HepG2 (cell line): ENCODE measurements at regions not wholly inside any gene's neighbourhood (a gene's known extent, or its start where the extent isn't known, plus 50 kb on each side); places are given as distances from the start of the nearest gene placed in this dataset.

ENCODE experiments used
- FOXP1 ChIP-seq, 2 experiments: fragments of 450-650 bp in 1 of 2; IDR thresholded peaks; 2 replicates each; pipeline ENCODE4 v1.6.1; 2017 to 2018; ENCODE audit warnings: antibody characterized with exemption in 1 of 2
- HHEX ChIP-seq: IDR thresholded peaks from 2 replicates; pipeline ENCODE4 v1.6.1; 2016; ENCODE audit warnings: control low read depth
- ISL2 ChIP-seq: sonication (generic); formaldehyde crosslinking; IDR thresholded peaks from 2 replicates; pipeline ENCODE4 v1.5.0; 2020; ENCODE audit warnings: missing genetic modification reagents
- MIER3 ChIP-seq: IDR thresholded peaks from 2 replicates; pipeline ENCODE4 v1.6.1; 2016; ENCODE audit warnings: missing compliant biosample characterization, borderline replicate concordance
- MIXL1 ChIP-seq: IDR thresholded peaks from 2 replicates; pipeline ENCODE4 v1.6.1; 2016
- POGZ ChIP-seq: sonication (generic); formaldehyde crosslinking; IDR thresholded peaks from 2 replicates; pipeline ENCODE4 v1.4.0; 2020; ENCODE audit warnings: mild to moderate bottlenecking, missing genetic modification reagents
- SOX6 ChIP-seq, 2 experiments: fragments of 450-650 bp in 1 of 2; sonication (generic) in 1 of 2; formaldehyde crosslinking in 1 of 2; IDR thresholded peaks; 2 replicates each; pipeline versions ENCODE4 v1.4.0 to v1.6.1; 2017 to 2020; ENCODE audit warnings: antibody characterized with exemption in 1 of 2, mild to moderate bottlenecking in 1 of 2, missing genetic modification reagents in 1 of 2
- TCF7 ChIP-seq: sonication (generic); IDR thresholded peaks from 2 replicates; pipeline ENCODE4 v1.6.1; 2016; ENCODE audit warnings: antibody characterized with exemption, low read depth
- ZFP36L1 ChIP-seq: sonication (generic); formaldehyde crosslinking; IDR thresholded peaks from 2 replicates; pipeline ENCODE4 v1.8.0; 2022; ENCODE audit warnings: mild to moderate bottlenecking, missing genetic modification reagents, moderate library complexity
- ZMAT3 ChIP-seq: sonication (generic); formaldehyde crosslinking; conservative IDR thresholded peaks from 2 replicates; pipeline ENCODE4 v1.7.0; 2021; ENCODE audit warnings: missing genetic modification reagents
- ZMYM4 ChIP-seq: sonication (generic); formaldehyde crosslinking; IDR thresholded peaks from 2 replicates; pipeline ENCODE4 v1.8.1; 2023; ENCODE audit warnings: mild to moderate bottlenecking, missing genetic modification reagents
- ZNF180 ChIP-seq: sonication (generic); formaldehyde crosslinking; IDR thresholded peaks from 2 replicates; pipeline ENCODE4 v1.4.0; 2020; ENCODE audit warnings: low read depth, missing genetic modification reagents, borderline replicate concordance
- ZNF256 ChIP-seq: sonication (generic); formaldehyde crosslinking; conservative IDR thresholded peaks from 2 replicates; pipeline ENCODE4 v1.4.0; 2020; ENCODE audit warnings: missing genetic modification reagents
- ZNF790 ChIP-seq: sonication (generic); formaldehyde crosslinking; IDR thresholded peaks from 2 replicates; pipeline ENCODE4 v1.8.0; 2022; ENCODE audit warnings: missing genetic modification reagents, mild to moderate bottlenecking, borderline replicate concordance
- TF ChIP-seq, protein P1 (sequence below): sonication (generic); formaldehyde crosslinking; IDR thresholded peaks from 2 replicates; pipeline ENCODE4 v1.4.0; 2020; ENCODE audit warnings: missing genetic modification reagents, borderline replicate concordance
- TF ChIP-seq, protein P2 (sequence below): IDR thresholded peaks from 2 replicates; pipeline ENCODE4 v1.6.1; 2016; ENCODE audit warnings: low read depth, missing genetic modification reagents, missing compliant biosample characterization
- TF ChIP-seq, protein P3 (sequence below): sonication (generic); formaldehyde crosslinking; IDR thresholded peaks from 2 replicates; pipeline ENCODE4 v1.9.0; 2022; ENCODE audit warnings: missing genetic modification reagents, mild to moderate bottlenecking, borderline replicate concordance
- TF ChIP-seq, protein P4 (sequence below): IDR thresholded peaks from 2 replicates; pipeline ENCODE4 v1.6.1; 2016; ENCODE audit warnings: low read depth

DNA sequence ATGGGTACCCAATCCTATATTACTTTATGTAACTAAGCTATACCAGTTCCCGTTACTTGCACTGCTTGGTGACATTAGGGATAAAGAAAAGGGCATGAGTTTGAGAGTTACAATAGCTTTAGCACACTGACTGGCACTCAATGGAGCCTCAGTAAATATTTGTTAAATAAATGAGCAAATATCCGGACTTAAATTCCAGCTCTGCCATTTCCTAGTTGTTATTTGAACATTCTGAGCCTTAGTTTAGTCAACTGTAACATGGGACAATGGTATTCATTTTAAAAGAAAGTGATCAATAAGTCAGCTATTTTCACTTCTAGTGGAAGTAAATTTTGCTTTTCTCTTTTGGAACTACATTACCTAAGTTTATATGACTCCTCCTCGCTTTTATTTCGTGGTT lies 198.7 kb downstream of the ZC3H11B start (continued):
- TF ChIP-seq, protein P1, sequence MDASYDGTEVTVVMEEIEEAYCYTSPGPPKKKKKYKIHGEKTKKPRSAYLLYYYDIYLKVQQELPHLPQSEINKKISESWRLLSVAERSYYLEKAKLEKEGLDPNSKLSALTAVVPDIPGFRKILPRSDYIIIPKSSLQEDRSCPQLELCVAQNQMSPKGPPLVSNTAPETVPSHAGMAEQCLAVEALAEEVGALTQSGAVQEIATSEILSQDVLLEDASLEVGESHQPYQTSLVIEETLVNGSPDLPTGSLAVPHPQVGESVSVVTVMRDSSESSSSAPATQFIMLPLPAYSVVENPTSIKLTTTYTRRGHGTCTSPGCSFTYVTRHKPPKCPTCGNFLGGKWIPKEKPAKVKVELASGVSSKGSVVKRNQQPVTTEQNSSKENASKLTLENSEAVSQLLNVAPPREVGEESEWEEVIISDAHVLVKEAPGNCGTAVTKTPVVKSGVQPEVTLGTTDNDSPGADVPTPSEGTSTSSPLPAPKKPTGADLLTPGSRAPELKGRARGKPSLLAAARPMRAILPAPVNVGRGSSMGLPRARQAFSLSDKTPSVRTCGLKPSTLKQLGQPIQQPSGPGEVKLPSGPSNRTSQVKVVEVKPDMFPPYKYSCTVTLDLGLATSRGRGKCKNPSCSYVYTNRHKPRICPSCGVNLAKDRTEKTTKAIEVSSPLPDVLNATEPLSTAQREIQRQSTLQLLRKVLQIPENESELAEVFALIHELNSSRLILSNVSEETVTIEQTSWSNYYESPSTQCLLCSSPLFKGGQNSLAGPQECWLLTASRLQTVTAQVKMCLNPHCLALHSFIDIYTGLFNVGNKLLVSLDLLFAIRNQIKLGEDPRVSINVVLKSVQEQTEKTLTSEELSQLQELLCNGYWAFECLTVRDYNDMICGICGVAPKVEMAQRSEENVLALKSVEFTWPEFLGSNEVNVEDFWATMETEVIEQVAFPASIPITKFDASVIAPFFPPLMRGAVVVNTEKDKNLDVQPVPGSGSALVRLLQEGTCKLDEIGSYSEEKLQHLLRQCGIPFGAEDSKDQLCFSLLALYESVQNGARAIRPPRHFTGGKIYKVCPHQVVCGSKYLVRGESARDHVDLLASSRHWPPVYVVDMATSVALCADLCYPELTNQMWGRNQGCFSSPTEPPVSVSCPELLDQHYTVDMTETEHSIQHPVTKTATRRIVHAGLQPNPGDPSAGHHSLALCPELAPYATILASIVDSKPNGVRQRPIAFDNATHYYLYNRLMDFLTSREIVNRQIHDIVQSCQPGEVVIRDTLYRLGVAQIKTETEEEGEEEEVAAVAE (CRISPR knock-in tag), result no peak
- TF ChIP-seq, protein P2, sequence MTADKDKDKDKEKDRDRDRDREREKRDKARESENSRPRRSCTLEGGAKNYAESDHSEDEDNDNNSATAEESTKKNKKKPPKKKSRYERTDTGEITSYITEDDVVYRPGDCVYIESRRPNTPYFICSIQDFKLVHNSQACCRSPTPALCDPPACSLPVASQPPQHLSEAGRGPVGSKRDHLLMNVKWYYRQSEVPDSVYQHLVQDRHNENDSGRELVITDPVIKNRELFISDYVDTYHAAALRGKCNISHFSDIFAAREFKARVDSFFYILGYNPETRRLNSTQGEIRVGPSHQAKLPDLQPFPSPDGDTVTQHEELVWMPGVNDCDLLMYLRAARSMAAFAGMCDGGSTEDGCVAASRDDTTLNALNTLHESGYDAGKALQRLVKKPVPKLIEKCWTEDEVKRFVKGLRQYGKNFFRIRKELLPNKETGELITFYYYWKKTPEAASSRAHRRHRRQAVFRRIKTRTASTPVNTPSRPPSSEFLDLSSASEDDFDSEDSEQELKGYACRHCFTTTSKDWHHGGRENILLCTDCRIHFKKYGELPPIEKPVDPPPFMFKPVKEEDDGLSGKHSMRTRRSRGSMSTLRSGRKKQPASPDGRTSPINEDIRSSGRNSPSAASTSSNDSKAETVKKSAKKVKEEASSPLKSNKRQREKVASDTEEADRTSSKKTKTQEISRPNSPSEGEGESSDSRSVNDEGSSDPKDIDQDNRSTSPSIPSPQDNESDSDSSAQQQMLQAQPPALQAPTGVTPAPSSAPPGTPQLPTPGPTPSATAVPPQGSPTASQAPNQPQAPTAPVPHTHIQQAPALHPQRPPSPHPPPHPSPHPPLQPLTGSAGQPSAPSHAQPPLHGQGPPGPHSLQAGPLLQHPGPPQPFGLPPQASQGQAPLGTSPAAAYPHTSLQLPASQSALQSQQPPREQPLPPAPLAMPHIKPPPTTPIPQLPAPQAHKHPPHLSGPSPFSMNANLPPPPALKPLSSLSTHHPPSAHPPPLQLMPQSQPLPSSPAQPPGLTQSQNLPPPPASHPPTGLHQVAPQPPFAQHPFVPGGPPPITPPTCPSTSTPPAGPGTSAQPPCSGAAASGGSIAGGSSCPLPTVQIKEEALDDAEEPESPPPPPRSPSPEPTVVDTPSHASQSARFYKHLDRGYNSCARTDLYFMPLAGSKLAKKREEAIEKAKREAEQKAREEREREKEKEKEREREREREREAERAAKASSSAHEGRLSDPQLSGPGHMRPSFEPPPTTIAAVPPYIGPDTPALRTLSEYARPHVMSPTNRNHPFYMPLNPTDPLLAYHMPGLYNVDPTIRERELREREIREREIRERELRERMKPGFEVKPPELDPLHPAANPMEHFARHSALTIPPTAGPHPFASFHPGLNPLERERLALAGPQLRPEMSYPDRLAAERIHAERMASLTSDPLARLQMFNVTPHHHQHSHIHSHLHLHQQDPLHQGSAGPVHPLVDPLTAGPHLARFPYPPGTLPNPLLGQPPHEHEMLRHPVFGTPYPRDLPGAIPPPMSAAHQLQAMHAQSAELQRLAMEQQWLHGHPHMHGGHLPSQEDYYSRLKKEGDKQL, result 0 out of 2 replicates have a peak, but pooled peaks have one; percentile 34
- TF ChIP-seq ZNF180 (CRISPR knock-in tag), result no peak
- no peak for TF ChIP-seq ZNF790
- peak; percentile 58; the same call in 1 of the 2 replicates for TF ChIP-seq TCF7
- TF ChIP-seq HHEX (CRISPR knock-in tag), result peak; percentile 43; the same call in 1 of the 2 replicates
- no peak for TF ChIP-seq ZMAT3 (CRISPR knock-in tag)
- no peak for TF ChIP-seq ZNF256 (CRISPR knock-in tag)
- TF ChIP-seq MIER3, result peak; percentile 68; the same call in 1 of the 2 replicates
- TF ChIP-seq ZMYM4, result peak; percentile 49; the same call in 1 of the 2 replicates
- TF ChIP-seq SOX6 (IDR thresholded peaks at IDR 0.05), result no peak
- TF ChIP-seq SOX6 (CRISPR knock-in tag; IDR thresholded peaks at IDR 0.05), result peak; percentile 92
- TF ChIP-seq ZFP36L1 (CRISPR knock-in tag), result 0 out of 2 replicates have a peak, but pooled peaks have one; percentile 37
- TF ChIP-seq, protein P3, sequence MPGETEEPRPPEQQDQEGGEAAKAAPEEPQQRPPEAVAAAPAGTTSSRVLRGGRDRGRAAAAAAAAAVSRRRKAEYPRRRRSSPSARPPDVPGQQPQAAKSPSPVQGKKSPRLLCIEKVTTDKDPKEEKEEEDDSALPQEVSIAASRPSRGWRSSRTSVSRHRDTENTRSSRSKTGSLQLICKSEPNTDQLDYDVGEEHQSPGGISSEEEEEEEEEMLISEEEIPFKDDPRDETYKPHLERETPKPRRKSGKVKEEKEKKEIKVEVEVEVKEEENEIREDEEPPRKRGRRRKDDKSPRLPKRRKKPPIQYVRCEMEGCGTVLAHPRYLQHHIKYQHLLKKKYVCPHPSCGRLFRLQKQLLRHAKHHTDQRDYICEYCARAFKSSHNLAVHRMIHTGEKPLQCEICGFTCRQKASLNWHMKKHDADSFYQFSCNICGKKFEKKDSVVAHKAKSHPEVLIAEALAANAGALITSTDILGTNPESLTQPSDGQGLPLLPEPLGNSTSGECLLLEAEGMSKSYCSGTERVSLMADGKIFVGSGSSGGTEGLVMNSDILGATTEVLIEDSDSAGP (CRISPR knock-in tag), result no peak
- TF ChIP-seq FOXP1 (IDR thresholded peaks at IDR 0.05), result no peak
- TF ChIP-seq FOXP1 (CRISPR knock-in tag; IDR thresholded peaks at IDR 0.05), result peak; percentile 79
- TF ChIP-seq ISL2 (CRISPR knock-in tag), result peak; percentile 94
- peak; percentile 77 for TF ChIP-seq POGZ (CRISPR knock-in tag)
- TF ChIP-seq MIXL1, result peak; percentile 88
- TF ChIP-seq, protein P4, sequence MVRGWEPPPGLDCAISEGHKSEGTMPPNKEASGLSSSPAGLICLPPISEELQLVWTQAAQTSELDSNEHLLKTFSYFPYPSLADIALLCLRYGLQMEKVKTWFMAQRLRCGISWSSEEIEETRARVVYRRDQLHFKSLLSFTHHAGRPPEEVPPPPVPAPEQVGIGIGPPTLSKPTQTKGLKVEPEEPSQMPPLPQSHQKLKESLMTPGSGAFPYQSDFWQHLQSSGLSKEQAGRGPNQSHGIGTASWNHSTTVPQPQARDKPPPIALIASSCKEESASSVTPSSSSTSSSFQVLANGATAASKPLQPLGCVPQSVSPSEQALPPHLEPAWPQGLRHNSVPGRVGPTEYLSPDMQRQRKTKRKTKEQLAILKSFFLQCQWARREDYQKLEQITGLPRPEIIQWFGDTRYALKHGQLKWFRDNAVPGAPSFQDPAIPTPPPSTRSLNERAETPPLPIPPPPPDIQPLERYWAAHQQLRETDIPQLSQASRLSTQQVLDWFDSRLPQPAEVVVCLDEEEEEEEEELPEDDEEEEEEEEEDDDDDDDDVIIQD (CRISPR knock-in tag), result peak; percentile 82; the same call in 1 of the 2 replicates
